ENCODE measurements at regions not wholly inside any gene's neighbourhood (a gene's known extent, or its start where the extent isn't known, plus 50 kb on each side); places are given as distances from the start of the nearest gene placed in this dataset.

DNA sequence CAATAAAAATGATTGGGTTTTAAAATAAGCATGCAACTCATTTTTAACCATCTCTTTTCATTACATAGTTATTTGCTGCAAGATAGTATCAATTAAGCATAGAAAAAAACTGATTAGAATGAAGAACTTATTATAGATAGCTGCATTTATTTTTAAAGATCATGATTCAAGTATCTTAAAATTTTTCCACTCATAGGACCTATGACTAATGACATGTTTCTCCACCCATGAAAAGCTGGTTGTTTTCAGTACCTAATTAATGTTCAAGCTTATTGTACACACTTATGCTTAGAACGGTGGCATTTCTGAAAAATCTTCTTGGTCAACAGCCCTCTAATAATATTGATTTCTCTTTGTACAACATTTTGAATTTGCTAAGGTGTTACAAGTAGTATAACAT lies 193.5 kb upstream of the PITX2 start:
- Histone ChIP-seq H3K27ac (ENCODE audit: low read length in 2 of 2) (no peak overlapping the region), H3K9me3 (ENCODE audit: control extremely low read depth in 1 of 3, control insufficient read depth in 2 of 3, insufficient read depth in 1 of 3, low read length in 2 of 3) (no peaks in the 10 kb centered on the region), H4K20me1 (ENCODE audit: control insufficient read depth, insufficient read depth, low read length, poor library complexity, severe bottlenecking) (no peaks in the 10 kb centered on the region), H3K4me1 (ENCODE audit: control insufficient read depth in 2 of 2, insufficient read depth in 2 of 2, low read length in 2 of 2) (no peaks in the 10 kb centered on the region), H2AFZ (ENCODE audit: insufficient read depth, low read depth, low read length, poor library complexity, severe bottlenecking) (no peak overlapping the region), H3K9ac (ENCODE audit: low read length) (no peak overlapping the region), H3K27me3 (replicated peaks in 1 of 4; ENCODE audit: control extremely low read depth in 1 of 4, control insufficient read depth in 3 of 4, insufficient read depth in 4 of 4, low read length in 3 of 4) (no peaks in the 10 kb centered on the region), H3K4me2 (replicated peaks; ENCODE audit: low read depth, low read length, poor library complexity, severe bottlenecking) (no peak overlapping the region), H3K79me2 (ENCODE audit: control insufficient read depth, insufficient read depth, low read length) (no peaks in the 10 kb centered on the region), H3K4me3 (ENCODE audit: control extremely low read depth in 1 of 5, extremely low read depth in 1 of 5, insufficient read depth in 1 of 5, low read depth in 2 of 5, low read length in 4 of 5) (no peak overlapping the region), H3K36me3 (replicated peaks in 1 of 2; ENCODE audit: control extremely low read depth in 1 of 2, control insufficient read depth in 1 of 2, extremely low read depth in 1 of 2, insufficient read depth in 2 of 2, low read length in 1 of 2) (no peaks in the 10 kb centered on the region)
- ChIA-PET CTCF (no interaction called here), POLR2A (no interaction called here)
- Mint-ChIP-seq H3K4me1 (no peaks in the 10 kb centered on the region), H3K27ac (no peak overlapping the region), H3K9me3 (ENCODE audit: insufficient read depth) (no peaks in the 10 kb centered on the region), H3K27me3 (no peaks in the 10 kb centered on the region), H3K4me3 (no peak overlapping the region)
- no CpG with 5 or more reads among the region's 1 CpG for WGBS (ENCODE audit: insufficient coverage)
- intact Hi-C loops (cut with micrococcal nuclease), result no loop called here
- DNase-seq, result no peak
- TF ChIP-seq EZH2 (IDR thresholded peaks at IDR 0.05; ENCODE audit: borderline replicate concordance, insufficient read depth, low read depth, low read length, poor library complexity, severe bottlenecking), result no peak
- TF ChIP-seq, protein P1, sequence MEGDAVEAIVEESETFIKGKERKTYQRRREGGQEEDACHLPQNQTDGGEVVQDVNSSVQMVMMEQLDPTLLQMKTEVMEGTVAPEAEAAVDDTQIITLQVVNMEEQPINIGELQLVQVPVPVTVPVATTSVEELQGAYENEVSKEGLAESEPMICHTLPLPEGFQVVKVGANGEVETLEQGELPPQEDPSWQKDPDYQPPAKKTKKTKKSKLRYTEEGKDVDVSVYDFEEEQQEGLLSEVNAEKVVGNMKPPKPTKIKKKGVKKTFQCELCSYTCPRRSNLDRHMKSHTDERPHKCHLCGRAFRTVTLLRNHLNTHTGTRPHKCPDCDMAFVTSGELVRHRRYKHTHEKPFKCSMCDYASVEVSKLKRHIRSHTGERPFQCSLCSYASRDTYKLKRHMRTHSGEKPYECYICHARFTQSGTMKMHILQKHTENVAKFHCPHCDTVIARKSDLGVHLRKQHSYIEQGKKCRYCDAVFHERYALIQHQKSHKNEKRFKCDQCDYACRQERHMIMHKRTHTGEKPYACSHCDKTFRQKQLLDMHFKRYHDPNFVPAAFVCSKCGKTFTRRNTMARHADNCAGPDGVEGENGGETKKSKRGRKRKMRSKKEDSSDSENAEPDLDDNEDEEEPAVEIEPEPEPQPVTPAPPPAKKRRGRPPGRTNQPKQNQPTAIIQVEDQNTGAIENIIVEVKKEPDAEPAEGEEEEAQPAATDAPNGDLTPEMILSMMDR (IDR thresholded peaks at IDR 0.05), result no peak
- ATAC-seq (ENCODE audit: low read depth), result no peak

DNA sequence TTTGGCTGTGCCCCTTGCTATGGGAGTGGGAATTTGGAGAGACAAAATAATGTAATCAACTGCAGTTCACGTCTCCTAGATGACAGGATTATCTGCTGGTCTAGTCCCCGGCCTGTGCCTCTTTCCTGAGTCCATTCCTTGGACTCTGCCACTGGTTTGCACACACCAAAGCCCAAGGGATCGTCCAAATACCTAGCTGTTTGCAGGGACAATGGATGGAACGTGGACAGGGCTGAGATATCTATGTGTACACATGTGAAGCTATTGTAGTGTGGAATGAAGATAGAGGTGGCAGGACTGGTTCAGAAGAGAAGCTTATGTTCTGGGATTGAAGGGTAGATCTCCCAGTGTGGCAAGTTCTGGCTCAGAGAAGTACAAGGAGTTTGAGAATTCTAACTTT lies 198.3 kb upstream of the PITX2 start:
- no peak for TF ChIP-seq EZH2 (IDR thresholded peaks at IDR 0.05; ENCODE audit: borderline replicate concordance, insufficient read depth, low read depth, low read length, poor library complexity, severe bottlenecking)
- TF ChIP-seq, protein P1 (IDR thresholded peaks at IDR 0.05), result no peak
- Histone ChIP-seq H3K79me2 (ENCODE audit: control insufficient read depth, insufficient read depth, low read length) (no peaks in the 10 kb centered on the region), H4K20me1 (ENCODE audit: control insufficient read depth, insufficient read depth, low read length, poor library complexity, severe bottlenecking) (no peaks in the 10 kb centered on the region), H3K36me3 (replicated peaks in 1 of 2; ENCODE audit: control extremely low read depth in 1 of 2, control insufficient read depth in 1 of 2, extremely low read depth in 1 of 2, insufficient read depth in 2 of 2, low read length in 1 of 2) (no peaks in the 10 kb centered on the region), H3K9ac (ENCODE audit: low read length) (no peak overlapping the region), H3K27ac (ENCODE audit: low read length in 2 of 2) (no peak overlapping the region), H3K4me1 (ENCODE audit: control insufficient read depth in 2 of 2, insufficient read depth in 2 of 2, low read length in 2 of 2) (no peaks in the 10 kb centered on the region), H3K4me3 (ENCODE audit: control extremely low read depth in 1 of 5, extremely low read depth in 1 of 5, insufficient read depth in 1 of 5, low read depth in 2 of 5, low read length in 4 of 5) (no peak overlapping the region), H3K9me3 (ENCODE audit: control extremely low read depth in 1 of 3, control insufficient read depth in 2 of 3, insufficient read depth in 1 of 3, low read length in 2 of 3) (no peaks in the 10 kb centered on the region), H2AFZ (ENCODE audit: insufficient read depth, low read depth, low read length, poor library complexity, severe bottlenecking) (no peak overlapping the region), H3K27me3 (replicated peaks in 1 of 4; ENCODE audit: control extremely low read depth in 1 of 4, control insufficient read depth in 3 of 4, insufficient read depth in 4 of 4, low read length in 3 of 4) (no peaks in the 10 kb centered on the region), H3K4me2 (replicated peaks; ENCODE audit: low read depth, low read length, poor library complexity, severe bottlenecking) (no peak overlapping the region)
- CTCF ChIA-PET, result no interaction called here
- intact Hi-C loops (cut with micrococcal nuclease), result no loop called here
- no peak for ATAC-seq (ENCODE audit: low read depth)
- no peak for DNase-seq
- H3K4me1 Mint-ChIP-seq, result no peaks in the 10 kb centered on the region
- no peaks in the 10 kb centered on the region for H3K9me3 Mint-ChIP-seq (ENCODE audit: insufficient read depth)
- no peak overlapping the region for H3K27ac Mint-ChIP-seq
- POLR2A ChIA-PET, result no interaction called here
- H3K4me3 Mint-ChIP-seq, result no peak overlapping the region
- H3K27me3 Mint-ChIP-seq, result no peaks in the 10 kb centered on the region
- WGBS (ENCODE audit: insufficient coverage), result 58% methylated on average over 4 of the region's 4 CpGs

Measured in B cell (primary cell).